ENCODE measurements at regions not wholly inside any gene's neighbourhood (a gene's known extent, or its start where the extent isn't known, plus 50 kb on each side); places are given as distances from the start of the nearest gene placed in this dataset.

DNA sequence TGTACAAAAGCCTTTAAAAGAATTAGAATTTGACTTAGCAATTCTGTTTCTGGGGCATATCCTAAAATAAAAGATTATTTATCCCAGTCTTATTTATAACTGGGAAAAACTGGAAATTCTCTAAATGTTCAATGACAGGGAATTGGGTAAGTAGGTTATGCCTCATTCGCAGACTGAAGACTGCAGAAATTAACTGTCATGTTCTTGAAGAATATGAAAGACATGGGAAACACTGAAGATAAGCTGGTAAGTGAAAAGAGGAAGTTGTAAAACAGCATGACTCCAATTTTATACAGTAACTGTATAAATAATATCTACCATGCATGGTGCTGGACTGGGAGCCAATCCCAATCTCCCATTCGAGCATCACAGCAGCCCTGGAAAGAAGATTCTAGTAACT is 50.6 kb upstream of the SLC2A1 start:
- no peak overlapping the region for H3K4me3 ChIP-seq (ENCODE audit: low read depth, low read length)
- DNase-seq (ENCODE audit: low read depth) = no peak
- TF ChIP-seq, protein P1, sequence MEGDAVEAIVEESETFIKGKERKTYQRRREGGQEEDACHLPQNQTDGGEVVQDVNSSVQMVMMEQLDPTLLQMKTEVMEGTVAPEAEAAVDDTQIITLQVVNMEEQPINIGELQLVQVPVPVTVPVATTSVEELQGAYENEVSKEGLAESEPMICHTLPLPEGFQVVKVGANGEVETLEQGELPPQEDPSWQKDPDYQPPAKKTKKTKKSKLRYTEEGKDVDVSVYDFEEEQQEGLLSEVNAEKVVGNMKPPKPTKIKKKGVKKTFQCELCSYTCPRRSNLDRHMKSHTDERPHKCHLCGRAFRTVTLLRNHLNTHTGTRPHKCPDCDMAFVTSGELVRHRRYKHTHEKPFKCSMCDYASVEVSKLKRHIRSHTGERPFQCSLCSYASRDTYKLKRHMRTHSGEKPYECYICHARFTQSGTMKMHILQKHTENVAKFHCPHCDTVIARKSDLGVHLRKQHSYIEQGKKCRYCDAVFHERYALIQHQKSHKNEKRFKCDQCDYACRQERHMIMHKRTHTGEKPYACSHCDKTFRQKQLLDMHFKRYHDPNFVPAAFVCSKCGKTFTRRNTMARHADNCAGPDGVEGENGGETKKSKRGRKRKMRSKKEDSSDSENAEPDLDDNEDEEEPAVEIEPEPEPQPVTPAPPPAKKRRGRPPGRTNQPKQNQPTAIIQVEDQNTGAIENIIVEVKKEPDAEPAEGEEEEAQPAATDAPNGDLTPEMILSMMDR (IDR thresholded peaks at IDR 0.05; ENCODE audit: low read depth, low read length, missing control alignments) = no peak

DNA sequence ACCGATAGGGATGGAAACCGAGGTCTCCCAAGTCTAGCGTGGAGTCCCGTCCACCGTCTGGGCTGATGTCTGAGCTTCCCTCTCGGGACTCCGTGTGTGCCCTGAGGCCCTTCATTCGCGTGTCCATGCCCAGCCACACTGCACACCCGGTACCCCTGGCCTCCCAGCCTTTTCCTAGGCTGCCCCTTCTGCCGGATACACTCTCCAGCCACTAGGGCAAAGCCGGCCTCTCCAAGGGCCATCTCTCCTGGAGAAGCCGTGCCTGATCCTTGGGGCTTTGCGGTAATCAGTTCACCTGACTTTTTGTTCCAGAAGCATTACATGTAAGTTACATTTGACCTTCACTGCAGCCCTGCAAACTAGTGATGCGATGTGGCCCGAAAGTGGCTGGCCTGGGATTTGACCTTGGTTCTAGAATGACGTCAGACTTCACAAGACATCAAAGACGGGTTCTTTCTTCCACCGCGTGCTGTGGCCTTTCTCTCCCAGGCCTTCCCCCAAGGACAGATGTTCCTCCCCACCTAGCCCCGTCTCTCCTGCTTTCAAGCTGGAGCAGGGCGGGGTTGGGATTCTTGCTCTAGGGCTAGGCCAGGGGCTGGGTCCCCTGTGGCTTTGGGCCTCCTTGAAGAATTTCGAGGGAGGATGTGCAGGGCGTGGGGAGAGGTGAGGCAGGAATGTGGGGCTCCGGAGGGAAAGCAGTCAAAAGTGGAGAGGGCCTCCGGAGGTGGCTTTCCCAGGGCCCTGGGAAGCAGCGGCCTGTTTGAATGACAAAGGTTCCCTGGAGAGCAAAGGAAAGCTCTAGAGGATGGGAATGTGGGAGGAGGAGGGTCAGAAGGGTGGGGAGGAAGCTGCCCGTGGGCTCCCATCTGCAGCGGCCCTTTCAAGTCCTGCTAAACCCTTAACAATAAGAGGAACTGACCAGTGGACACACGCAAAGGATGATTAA is 49.7 kb upstream of the SLC2A1 start:
- no peak overlapping the region for H3K4me3 ChIP-seq (ENCODE audit: low read depth, low read length)
- TF ChIP-seq, protein P1 (IDR thresholded peaks at IDR 0.05; ENCODE audit: low read depth, low read length, missing control alignments) = no peak
- DNase-seq (ENCODE audit: low read depth) = no peak

Data from GM12864 (cell line).